Fibroblast of the aortic adventitia (primary cell): ENCODE measurements at regions not wholly inside any gene's neighbourhood (a gene's known extent, or its start where the extent isn't known, plus 50 kb on each side); places are given as distances from the start of the nearest gene placed in this dataset.

Experiments used
- DNase-seq: peaks from one replicate; pipeline ENCODE4 v3.0.0-alpha.2; 2010; ENCODE audit warnings: low read depth
- H3K4me3 ChIP-seq: 2 replicates; pipeline ENCODE4 v1.5.1; 2011; ENCODE audit warnings: low read depth, mild to moderate bottlenecking, control low read depth, low read length, moderate library complexity
- CTCF ChIP-seq: IDR thresholded peaks from 2 replicates; pipeline ENCODE4 v1.5.1; 2011; ENCODE audit warnings: mild to moderate bottlenecking, low read length, control low read depth, inconsistent platforms; ENCODE audit not compliant: insufficient read depth

DNA sequence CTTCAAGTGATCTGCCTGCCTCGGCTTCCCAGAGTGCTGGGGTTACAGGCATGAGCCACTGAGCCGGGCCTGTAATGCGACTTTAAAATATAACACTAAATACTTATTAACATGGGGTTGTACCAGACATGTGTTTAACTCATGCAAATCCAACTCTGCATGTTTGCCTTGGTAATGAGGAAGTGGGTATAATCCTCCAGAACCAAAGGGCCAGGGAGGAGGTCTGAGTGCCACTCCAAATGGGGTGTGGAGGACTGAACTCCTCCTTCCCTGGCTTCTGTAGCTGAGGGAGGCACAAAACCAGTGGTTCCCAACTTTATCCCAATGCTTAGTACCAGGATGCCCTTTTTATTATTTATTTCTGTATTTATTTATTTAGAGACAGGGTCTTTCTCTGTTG, 61.6 kb upstream of the MED13L start:
- DNase-seq, result no peak
- no peak overlapping the region for H3K4me3 ChIP-seq
- no peak for TF ChIP-seq CTCF

DNA sequence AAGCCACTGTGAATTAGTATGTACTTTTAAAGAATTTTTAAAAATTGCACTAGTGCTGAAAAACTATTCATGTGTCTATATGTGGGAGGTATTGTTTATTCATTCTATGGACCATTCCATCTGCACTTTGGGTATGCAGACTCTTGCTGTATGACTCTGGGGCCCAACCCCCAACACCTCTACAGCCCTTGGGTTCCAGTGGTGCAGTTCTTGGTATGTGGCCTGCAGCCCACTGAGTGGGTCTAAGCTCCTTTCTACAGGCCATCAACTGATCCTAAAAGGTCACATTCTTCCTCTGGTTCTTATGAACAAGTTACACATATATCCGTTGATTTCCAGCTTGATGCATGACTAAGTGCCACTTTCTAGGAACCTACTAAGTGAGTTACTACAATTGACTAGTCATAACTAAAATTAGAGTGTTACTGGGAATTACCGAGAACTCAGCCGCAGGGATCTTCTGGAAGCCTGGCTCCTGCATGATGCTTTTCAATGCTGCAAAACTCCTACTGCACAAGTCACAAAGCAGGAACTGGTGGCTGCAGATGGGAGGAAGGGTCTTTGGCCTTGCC, 62.4 kb upstream of the MED13L start:
- no peak overlapping the region for H3K4me3 ChIP-seq
- DNase-seq, result peak; percentile 24
- no peak for TF ChIP-seq CTCF

DNA sequence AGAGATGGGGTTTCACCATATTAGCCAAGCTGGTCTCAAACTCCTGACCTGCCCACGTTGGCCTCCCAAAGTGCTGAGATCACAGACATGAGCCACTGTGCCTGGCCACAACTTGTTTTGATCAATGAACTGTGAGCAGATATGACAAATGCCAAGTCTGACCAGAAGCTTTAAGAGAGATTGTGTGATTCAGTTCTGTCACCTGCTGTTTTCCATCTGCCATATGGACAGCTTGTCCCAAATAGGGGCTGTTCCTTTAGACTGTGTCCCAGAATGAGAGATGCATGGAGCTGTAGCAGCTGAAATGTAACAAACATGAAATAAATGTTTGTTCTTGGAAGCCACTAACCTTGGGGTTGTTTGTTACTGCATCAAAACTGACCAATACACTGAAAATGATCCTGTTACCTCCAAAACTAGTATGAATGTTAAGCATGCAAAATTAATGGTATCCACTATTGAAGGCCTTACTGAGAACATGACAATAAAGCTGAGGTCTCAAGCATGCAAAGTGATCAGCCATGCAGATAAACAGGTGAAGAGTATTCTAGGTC, 65.9 kb upstream of the MED13L start:
- DNase-seq, result no peak
- H3K4me3 ChIP-seq, result no peak overlapping the region

DNA sequence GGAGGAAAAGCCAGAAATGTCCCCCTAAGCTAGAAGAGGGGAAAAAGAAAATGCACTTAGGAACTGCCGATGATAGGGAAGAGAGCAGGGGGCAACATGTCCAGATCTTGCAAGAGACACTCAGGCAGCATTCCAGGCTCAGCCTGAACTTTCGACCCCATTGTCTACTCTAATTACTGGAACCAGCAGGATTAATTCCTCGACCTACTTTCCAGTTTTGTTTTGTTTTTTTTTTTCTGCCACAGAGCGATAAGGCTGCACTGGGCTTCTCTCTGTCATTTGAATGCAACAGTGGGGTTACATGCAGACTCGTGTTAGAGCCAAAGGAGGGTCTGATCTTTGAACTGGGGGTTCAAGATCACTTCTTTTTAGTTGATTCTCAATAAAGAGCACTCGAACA, 68.7 kb upstream of the MED13L start:
- no peak for TF ChIP-seq CTCF
- no peak overlapping the region for H3K4me3 ChIP-seq
- DNase-seq, result peak; percentile 51

More for the DNA sequence above, 65.9 kb upstream of the MED13L start:
- no peak for TF ChIP-seq CTCF

DNA sequence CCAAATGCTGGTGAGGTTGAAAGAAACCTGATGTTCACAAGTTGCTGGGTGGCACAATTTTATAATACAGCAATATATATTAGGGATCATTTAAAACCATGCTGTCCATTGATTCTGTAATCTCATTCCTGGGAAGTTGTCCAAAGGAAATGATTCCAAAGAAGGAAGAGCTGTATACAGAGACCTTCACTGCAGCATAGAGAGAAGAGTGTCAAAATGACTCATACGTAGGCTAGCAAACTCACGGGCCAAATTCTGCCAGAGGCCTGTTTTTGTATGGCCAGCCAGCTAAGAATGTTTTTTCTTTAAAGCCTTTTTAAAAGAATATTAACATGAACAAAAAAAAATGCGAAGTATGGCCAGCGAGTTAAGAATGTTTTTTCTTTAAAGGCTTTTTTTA, 69.2 kb upstream of the MED13L start:
- TF ChIP-seq CTCF, result no peak
- DNase-seq, result peak; percentile 96
- no peak overlapping the region for H3K4me3 ChIP-seq

GRCh38 chr12:116347265-116347664, 69.8 kb upstream of the MED13L start:
- no peak for TF ChIP-seq CTCF
- no peak overlapping the region for H3K4me3 ChIP-seq
- no peak for DNase-seq

GRCh38 chr12:116352315-116352835, 74.9 kb upstream of the MED13L start:
- no peak for DNase-seq
- no peak for TF ChIP-seq CTCF
- H3K4me3 ChIP-seq, result no peak overlapping the region
